GM15510 (cell line): ENCODE measurements at regions not wholly inside any gene's neighbourhood (a gene's known extent, or its start where the extent isn't known, plus 50 kb on each side); places are given as distances from the start of the nearest gene placed in this dataset.

Experiments used
- POLR2A ChIP-seq: IDR thresholded peaks from 3 replicates; pipeline ENCODE4 v1.6.1; 2011; ENCODE audit warnings: borderline replicate concordance; ENCODE audit not compliant: insufficient read length; ENCODE audit errors: extremely low read depth

GRCh38 chr3:59609657-59610348, 560.0 kb upstream of the CFAP20DC start:
- TF ChIP-seq POLR2A: no peak

GRCh38 chr3:59608356-59608755, 558.5 kb upstream of the CFAP20DC start:
- TF ChIP-seq POLR2A: no peak

- no peak for TF ChIP-seq POLR2A
Measured at GRCh38 chr3:59607656-59608055, 557.8 kb upstream of the CFAP20DC start.

GRCh38 chr3:59606638-59607266, 556.9 kb upstream of the CFAP20DC start:
- no peak for TF ChIP-seq POLR2A

- TF ChIP-seq POLR2A: no peak
Measured at GRCh38 chr3:59605944-59606534, 556.2 kb upstream of the CFAP20DC start.

- no peak for TF ChIP-seq POLR2A
Measured at GRCh38 chr3:59605318-59605717, 555.5 kb upstream of the CFAP20DC start.

GRCh38 chr3:59601486-59601885, 551.7 kb upstream of the CFAP20DC start:
- TF ChIP-seq POLR2A: no peak

- TF ChIP-seq POLR2A: no peak
Measured at GRCh38 chr3:59600631-59601030, 550.8 kb upstream of the CFAP20DC start.

- TF ChIP-seq POLR2A: no peak
Measured at GRCh38 chr3:59596741-59597140, 546.9 kb upstream of the CFAP20DC start.

GRCh38 chr3:59595830-59596229, 546.0 kb upstream of the CFAP20DC start:
- TF ChIP-seq POLR2A: no peak

- TF ChIP-seq POLR2A: no peak
Measured at GRCh38 chr3:59593380-59593779, 543.6 kb upstream of the CFAP20DC start.

- TF ChIP-seq POLR2A: no peak
Measured at GRCh38 chr3:59580996-59581395, 531.2 kb upstream of the CFAP20DC start.

GRCh38 chr3:59580499-59580898, 530.7 kb upstream of the CFAP20DC start:
- no peak for TF ChIP-seq POLR2A

GRCh38 chr3:59578129-59578528, 528.3 kb upstream of the CFAP20DC start:
- no peak for TF ChIP-seq POLR2A

GRCh38 chr3:59576606-59577005, 526.8 kb upstream of the CFAP20DC start:
- TF ChIP-seq POLR2A: no peak

GRCh38 chr3:59575113-59576001, 525.5 kb upstream of the CFAP20DC start:
- no peak for TF ChIP-seq POLR2A

GRCh38 chr3:59573911-59574310, 524.1 kb upstream of the CFAP20DC start:
- no peak for TF ChIP-seq POLR2A
